Thyroid gland (tissue), 4 donors: ENCODE measurements at regions not wholly inside any gene's neighbourhood (a gene's known extent, or its start where the extent isn't known, plus 50 kb on each side); places are given as distances from the start of the nearest gene placed in this dataset.
"Not testable (repeated sequence)": the region's sequence is repeated elsewhere in the genome, so short reads cannot be mapped to it uniquely, and the experiment has no call there.

ENCODE experiments used
- DNase-seq, 2 donors: peaks; one replicate each; pipeline ENCODE4 v3.0.0-alpha.2; 2019
- H3K27ac ChIP-seq, 3 donors: fragments of 200-600 bp; sonication (generic); 1 replicate in 2 of 3; 2 replicates in 1 of 3; pipeline ENCODE4 v1.5.1; 2016 to 2019; ENCODE audit warnings: mild to moderate bottlenecking in 1 of 3, moderate library complexity in 1 of 3
- H3K27me3 ChIP-seq: fragments of 200-600 bp; sonication (generic); one replicate; pipeline ENCODE4 v1.5.1; 2019
- H3K36me3 ChIP-seq, 2 donors: fragments of 200-600 bp; sonication (generic); one replicate each; pipeline ENCODE4 v1.5.1; 2016 to 2019
- H3K4me1 ChIP-seq, 2 donors: fragments of 200-600 bp; sonication (generic); one replicate each; pipeline ENCODE4 v1.5.1; 2017 to 2019
- H3K4me3 ChIP-seq, 3 donors: fragments of 200-600 bp; sonication (generic); replicated peaks in 1 of 3; 1 replicate in 2 of 3; 2 replicates in 1 of 3; pipeline ENCODE4 v1.5.1; 2016; ENCODE audit warnings: mild to moderate bottlenecking in 1 of 3
- H3K9me3 ChIP-seq: fragments of 200-600 bp; sonication (generic); one replicate; pipeline ENCODE4 v1.5.1; 2017
- POLR2A ChIP-seq, 2 donors: fragments of 450-650 bp; IDR thresholded peaks; one replicate each; pipeline ENCODE4 v1.6.1; 2017; ENCODE audit warnings: antibody characterized with exemption in 2 of 2, mild to moderate bottlenecking in 2 of 2, moderate library complexity in 1 of 2
- WGBS, 2 donors: methylation state at CpG; one replicate each; pipeline ENCODE4 v1.1.5; 2017; 5-methylcytosine and 5-hydroxymethylcytosine counted together
- intact Hi-C: fragments of 100-400 bp; cut with DNase I; formaldehyde crosslinking; loops from one replicate; pipeline ENCODE4 v1.15.1; 2023
- TF ChIP-seq, protein P1 (sequence below), 6 experiments: fragments of 200-600 bp in 3 of 6; fragments of 450-650 bp in 3 of 6; sonication (generic) in 3 of 6; IDR thresholded peaks; one replicate each; pipeline ENCODE4 v1.5.1; 2016 to 2019; ENCODE audit warnings: antibody characterized with exemption in 6 of 6, mild to moderate bottlenecking in 2 of 6, inconsistent platforms in 1 of 6, moderate library complexity in 1 of 6

GRCh38 chr4:166202991-166203390 lies 330.0 kb downstream of the TLL1 start:
- H3K36me3 ChIP-seq = no peaks in the 10 kb centered on the region
- no peak for TF ChIP-seq POLR2A (IDR thresholded peaks at IDR 0.05)
- TF ChIP-seq, protein P1, sequence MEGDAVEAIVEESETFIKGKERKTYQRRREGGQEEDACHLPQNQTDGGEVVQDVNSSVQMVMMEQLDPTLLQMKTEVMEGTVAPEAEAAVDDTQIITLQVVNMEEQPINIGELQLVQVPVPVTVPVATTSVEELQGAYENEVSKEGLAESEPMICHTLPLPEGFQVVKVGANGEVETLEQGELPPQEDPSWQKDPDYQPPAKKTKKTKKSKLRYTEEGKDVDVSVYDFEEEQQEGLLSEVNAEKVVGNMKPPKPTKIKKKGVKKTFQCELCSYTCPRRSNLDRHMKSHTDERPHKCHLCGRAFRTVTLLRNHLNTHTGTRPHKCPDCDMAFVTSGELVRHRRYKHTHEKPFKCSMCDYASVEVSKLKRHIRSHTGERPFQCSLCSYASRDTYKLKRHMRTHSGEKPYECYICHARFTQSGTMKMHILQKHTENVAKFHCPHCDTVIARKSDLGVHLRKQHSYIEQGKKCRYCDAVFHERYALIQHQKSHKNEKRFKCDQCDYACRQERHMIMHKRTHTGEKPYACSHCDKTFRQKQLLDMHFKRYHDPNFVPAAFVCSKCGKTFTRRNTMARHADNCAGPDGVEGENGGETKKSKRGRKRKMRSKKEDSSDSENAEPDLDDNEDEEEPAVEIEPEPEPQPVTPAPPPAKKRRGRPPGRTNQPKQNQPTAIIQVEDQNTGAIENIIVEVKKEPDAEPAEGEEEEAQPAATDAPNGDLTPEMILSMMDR (IDR thresholded peaks at IDR 0.05) = no peak
- H3K9me3 ChIP-seq = no peaks in the 10 kb centered on the region
- no peak overlapping the region for H3K27ac ChIP-seq
- H3K4me1 ChIP-seq = no peaks in the 10 kb centered on the region
- H3K27me3 ChIP-seq = no peaks in the 10 kb centered on the region
- H3K4me3 ChIP-seq = no peak overlapping the region
- 75 to 86% methylated on average over 4 of the region's 4 CpGs for WGBS, 2 donors
- intact Hi-C loops = no loop called here
- no peak for DNase-seq

- 90 to 94% methylated on average over 4 of the region's 4 CpGs for WGBS, 2 donors
- H3K9me3 ChIP-seq, H3K27ac ChIP-seq, H3K36me3 ChIP-seq, intact Hi-C loops, H3K27me3 ChIP-seq, H3K4me1 ChIP-seq, DNase-seq, H3K4me3 ChIP-seq: not testable (repeated sequence)
These were observed 339.3 kb downstream of the TLL1 start for GRCh38 chr4:166212326-166212725.

DNA sequence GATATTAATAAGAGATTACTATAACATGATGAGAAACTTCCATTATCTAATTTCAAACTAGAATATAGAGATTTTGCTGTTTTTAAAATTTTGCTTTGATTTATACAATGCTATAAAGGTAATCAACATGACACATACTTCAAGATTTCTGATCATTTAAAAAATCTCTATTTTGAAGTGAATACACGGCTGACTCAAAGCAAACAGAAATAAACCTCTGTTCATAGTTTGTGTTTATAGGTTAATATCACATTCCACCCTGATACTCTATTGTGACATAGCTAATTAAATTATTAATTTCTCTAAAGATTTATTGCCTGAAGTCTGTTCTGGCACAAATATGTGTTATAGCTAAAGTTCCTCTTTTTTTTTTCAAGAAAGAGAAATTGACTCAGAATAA lies 349.2 kb downstream of the TLL1 start:
- WGBS, 2 donors = 90 to 97% methylated on average over 1 of the region's 1 CpG
- no peak overlapping the region for H3K27ac ChIP-seq
- DNase-seq = no peak
- intact Hi-C loops = no loop called here
- no peaks in the 10 kb centered on the region for H3K4me1 ChIP-seq
- no peak overlapping the region for H3K4me3 ChIP-seq
- TF ChIP-seq, protein P1 (IDR thresholded peaks at IDR 0.05) = no peak
- TF ChIP-seq POLR2A (IDR thresholded peaks at IDR 0.05) = no peak
- H3K27me3 ChIP-seq = no peaks in the 10 kb centered on the region
- no peaks in the 10 kb centered on the region for H3K36me3 ChIP-seq
- H3K9me3 ChIP-seq = no peaks in the 10 kb centered on the region

GRCh38 chr4:166228112-166228511 lies 355.1 kb downstream of the TLL1 start:
- intact Hi-C loops = no loop called here
- 90 to 95% methylated on average over 8 to 10 of the region's 10 CpGs for whole genome bisulfite sequencing, 2 donors
- no peaks in the 10 kb centered on the region for H3K27me3 ChIP-seq
- no peaks in the 10 kb centered on the region for H3K4me1 ChIP-seq
- TF ChIP-seq POLR2A (IDR thresholded peaks at IDR 0.05) = no peak
- TF ChIP-seq, protein P1 (IDR thresholded peaks at IDR 0.05) = no peak
- H3K9me3 ChIP-seq = no peaks in the 10 kb centered on the region
- no peak overlapping the region for H3K4me3 ChIP-seq
- H3K36me3 ChIP-seq = no peaks in the 10 kb centered on the region
- DNase-seq = no peak
- H3K27ac ChIP-seq = no peak overlapping the region

DNA sequence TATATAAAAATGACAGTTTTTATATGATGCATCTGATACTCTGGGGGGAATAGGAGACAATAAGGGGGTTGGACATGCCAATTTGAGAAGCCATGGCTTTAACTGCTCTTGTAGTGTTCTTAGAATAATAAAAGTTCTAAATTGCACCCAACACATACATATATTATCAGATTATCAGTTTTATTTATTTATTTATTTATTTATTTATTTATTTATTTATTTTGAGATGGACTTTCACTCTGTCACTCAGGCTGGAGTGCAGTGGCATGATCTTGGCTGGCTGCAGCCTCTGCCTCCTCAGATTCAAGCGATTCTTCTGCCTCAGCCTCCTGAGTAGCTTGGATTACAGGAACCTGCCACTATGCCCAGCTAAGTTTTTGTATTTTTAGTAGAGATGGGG lies 356.8 kb downstream of the TLL1 start:
- Histone ChIP-seq H3K27me3 (no peaks in the 10 kb centered on the region), H3K36me3 (no peaks in the 10 kb centered on the region), H3K27ac (no peak overlapping the region), H3K4me3 (no peak overlapping the region), H3K9me3 (no peaks in the 10 kb centered on the region), H3K4me1 (no peaks in the 10 kb centered on the region)
- intact Hi-C loops = no loop called here
- no peak for DNase-seq
- TF ChIP-seq, protein P1 (IDR thresholded peaks at IDR 0.05) = no peak
- WGBS, 2 donors = 93 to 100% methylated on average over 1 of the region's 1 CpG

DNA sequence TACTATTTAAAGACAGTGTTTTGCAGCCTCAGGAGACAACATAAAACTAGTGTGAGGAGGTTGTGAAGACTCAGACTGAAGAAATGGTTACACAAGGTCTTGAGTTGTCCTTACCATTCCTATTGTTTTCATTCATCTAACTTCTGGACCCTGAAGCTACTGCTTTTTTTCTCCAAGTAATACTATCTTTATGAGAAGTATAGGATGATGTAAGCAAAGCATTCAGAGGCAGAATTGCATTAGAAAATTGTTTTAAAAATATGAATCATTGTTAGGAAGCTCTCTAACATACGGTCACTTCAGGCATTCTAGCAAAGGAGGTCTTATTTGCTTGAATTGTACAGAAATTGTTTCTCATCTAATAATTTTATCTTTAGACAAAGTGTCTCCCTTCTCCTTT lies 357.8 kb downstream of the TLL1 start:
- DNase-seq = no peak
- WGBS, 2 donors = 85 to 88% methylated on average over 1 of the region's 1 CpG
- no peaks in the 10 kb centered on the region for H3K9me3 ChIP-seq
- no peaks in the 10 kb centered on the region for H3K27me3 ChIP-seq
- TF ChIP-seq, protein P1 (IDR thresholded peaks at IDR 0.05) = no peak
- TF ChIP-seq POLR2A (IDR thresholded peaks at IDR 0.05) = no peak
- no peaks in the 10 kb centered on the region for H3K36me3 ChIP-seq
- H3K27ac ChIP-seq = no peak overlapping the region
- intact Hi-C loops = no loop called here
- no peak overlapping the region for H3K4me3 ChIP-seq
- H3K4me1 ChIP-seq = no peaks in the 10 kb centered on the region
